Testis (tissue), 2 donors: ENCODE measurements at regions not wholly inside any gene's neighbourhood (a gene's known extent, or its start where the extent isn't known, plus 50 kb on each side); places are given as distances from the start of the nearest gene placed in this dataset.
"Not testable (repeated sequence)": the region's sequence is repeated elsewhere in the genome, so short reads cannot be mapped to it uniquely, and the experiment has no call there.

Experiments used
- DNase-seq: peaks from one replicate; pipeline ENCODE4 v3.0.0-alpha.2; 2019
- H3K27ac ChIP-seq, 2 donors: fragments of 200-600 bp; sonication (generic); one replicate each; pipeline ENCODE4 v1.5.1; 2019
- H3K27me3 ChIP-seq: fragments of 200-600 bp; sonication (generic); one replicate; pipeline ENCODE4 v1.5.1; 2019
- H3K36me3 ChIP-seq: fragments of 200-600 bp; sonication (generic); one replicate; pipeline ENCODE4 v1.5.1; 2017; ENCODE audit warnings: low read depth; ENCODE audit errors: missing control alignments
- H3K4me1 ChIP-seq: fragments of 200-600 bp; sonication (generic); one replicate; pipeline ENCODE4 v1.5.1; 2019
- H3K4me3 ChIP-seq, 2 donors: fragments of 200-600 bp; sonication (generic); one replicate each; pipeline ENCODE4 v1.5.1; 2017 to 2019
- H3K9me3 ChIP-seq: fragments of 200-600 bp; sonication (generic); one replicate; pipeline ENCODE4 v1.5.1; 2017
- POLR2A ChIP-seq: fragments of 450-650 bp; IDR thresholded peaks from one replicate; pipeline ENCODE4 v1.6.1; 2017; ENCODE audit warnings: antibody characterized with exemption, mild to moderate bottlenecking, moderate library complexity
- WGBS, 2 donors: methylation state at CpG; one replicate each; pipeline ENCODE4 v1.1.5; 2018; 5-methylcytosine and 5-hydroxymethylcytosine counted together
- intact Hi-C: fragments of 100-400 bp; cut with DNase I; formaldehyde crosslinking; loops from one replicate; pipeline ENCODE4 v1.15.1; 2023; ENCODE audit warnings: low total_unique reads
- TF ChIP-seq, protein P1 (sequence below), 3 experiments: fragments of 450-650 bp in 2 of 3; fragments of 200-600 bp in 1 of 3; sonication (generic) in 1 of 3; IDR thresholded peaks; one replicate each; pipeline ENCODE4 v1.5.1; 2016 to 2019; ENCODE audit warnings: antibody characterized with exemption in 3 of 3, mild to moderate bottlenecking in 2 of 3, moderate library complexity in 1 of 3

DNA sequence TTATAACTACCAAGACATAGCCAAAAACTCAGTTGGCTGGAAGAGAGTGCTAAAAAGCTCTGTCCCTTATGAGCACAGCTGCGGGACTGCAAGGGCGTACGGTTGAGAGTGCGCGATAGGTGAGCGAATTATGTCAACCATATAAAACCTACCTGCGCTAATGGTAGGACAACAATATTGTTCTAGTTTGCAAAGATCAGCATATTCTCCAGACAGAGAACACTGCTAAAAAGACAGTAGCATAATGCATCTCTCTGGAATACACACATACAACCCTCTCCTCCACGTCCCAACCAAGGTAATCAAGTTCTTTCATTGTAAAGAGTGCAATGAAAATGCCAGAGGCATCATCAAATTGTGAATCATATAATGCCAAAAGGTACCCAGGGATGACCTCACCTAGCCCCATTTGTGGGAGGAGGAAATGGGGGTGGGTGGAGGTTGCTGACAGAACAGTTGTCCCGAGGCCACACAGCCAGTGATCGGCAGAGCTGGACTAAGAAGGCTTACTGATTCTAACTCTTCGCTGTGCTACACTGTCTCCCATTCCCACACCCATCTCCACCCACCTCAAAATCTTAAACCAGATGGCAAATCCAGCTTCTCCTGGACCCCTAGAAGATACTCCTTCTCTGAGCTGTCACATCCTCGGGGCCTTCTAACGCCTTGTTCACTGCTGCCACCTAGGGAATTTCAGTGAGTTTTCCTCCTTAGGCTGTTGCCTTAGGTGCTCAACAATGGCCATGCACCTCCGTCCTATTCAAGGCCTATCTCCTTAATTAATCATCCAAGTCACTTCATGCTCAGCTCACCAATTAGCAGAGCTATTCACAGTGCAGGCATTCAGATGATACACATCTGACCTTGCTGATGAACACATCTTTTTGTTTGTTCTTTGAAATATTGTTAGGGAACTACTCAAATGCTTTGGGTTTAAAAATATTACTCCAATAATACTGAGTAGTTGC lies 60.7 kb downstream of the RPL22L1 start:
- WGBS, 2 donors, result 75 to 85% methylated on average over 14 of the region's 14 CpGs
- DNase-seq, result peak; percentile 73
- intact Hi-C loops, result no loop called here
- H3K9me3 ChIP-seq, result no peaks in the 10 kb centered on the region
- H3K4me3 ChIP-seq, result no peak overlapping the region
- TF ChIP-seq, protein P1, sequence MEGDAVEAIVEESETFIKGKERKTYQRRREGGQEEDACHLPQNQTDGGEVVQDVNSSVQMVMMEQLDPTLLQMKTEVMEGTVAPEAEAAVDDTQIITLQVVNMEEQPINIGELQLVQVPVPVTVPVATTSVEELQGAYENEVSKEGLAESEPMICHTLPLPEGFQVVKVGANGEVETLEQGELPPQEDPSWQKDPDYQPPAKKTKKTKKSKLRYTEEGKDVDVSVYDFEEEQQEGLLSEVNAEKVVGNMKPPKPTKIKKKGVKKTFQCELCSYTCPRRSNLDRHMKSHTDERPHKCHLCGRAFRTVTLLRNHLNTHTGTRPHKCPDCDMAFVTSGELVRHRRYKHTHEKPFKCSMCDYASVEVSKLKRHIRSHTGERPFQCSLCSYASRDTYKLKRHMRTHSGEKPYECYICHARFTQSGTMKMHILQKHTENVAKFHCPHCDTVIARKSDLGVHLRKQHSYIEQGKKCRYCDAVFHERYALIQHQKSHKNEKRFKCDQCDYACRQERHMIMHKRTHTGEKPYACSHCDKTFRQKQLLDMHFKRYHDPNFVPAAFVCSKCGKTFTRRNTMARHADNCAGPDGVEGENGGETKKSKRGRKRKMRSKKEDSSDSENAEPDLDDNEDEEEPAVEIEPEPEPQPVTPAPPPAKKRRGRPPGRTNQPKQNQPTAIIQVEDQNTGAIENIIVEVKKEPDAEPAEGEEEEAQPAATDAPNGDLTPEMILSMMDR (IDR thresholded peaks at IDR 0.05), result peak; percentile 5 to 58 (median 47)
- TF ChIP-seq POLR2A, result no peak
- no peaks in the 10 kb centered on the region for H3K36me3 ChIP-seq
- H3K4me1 ChIP-seq, result peaks cover 3% of the 10 kb centered on the region
- no peaks in the 10 kb centered on the region for H3K27me3 ChIP-seq
- H3K27ac ChIP-seq, result no peak overlapping the region

- H3K27me3 ChIP-seq, result no peaks in the 10 kb centered on the region
- WGBS, 2 donors, result 79 to 88% methylated on average over 5 of the region's 5 CpGs
- H3K4me1 ChIP-seq, result peaks cover 4% of the 10 kb centered on the region
- intact Hi-C loops, result no loop called here
- no peak for TF ChIP-seq POLR2A
- TF ChIP-seq, protein P1 (IDR thresholded peaks at IDR 0.05), result no peak
- DNase-seq, result no peak
- H3K27ac ChIP-seq, result no peak overlapping the region
- no peak overlapping the region for H3K4me3 ChIP-seq
- H3K36me3 ChIP-seq, result no peaks in the 10 kb centered on the region
- H3K9me3 ChIP-seq, result no peaks in the 10 kb centered on the region
Measured at GRCh38 chr3:170808041-170808440, 62.0 kb downstream of the RPL22L1 start.

GRCh38 chr3:170806676-170807075 lies 63.3 kb downstream of the RPL22L1 start:
- H3K27ac ChIP-seq, result no peak overlapping the region
- intact Hi-C loops, result no loop called here
- H3K36me3 ChIP-seq, result no peaks in the 10 kb centered on the region
- H3K4me3 ChIP-seq, result no peak overlapping the region
- no peaks in the 10 kb centered on the region for H3K9me3 ChIP-seq
- H3K27me3 ChIP-seq, result no peaks in the 10 kb centered on the region
- 86 to 89% methylated on average over 2 of the region's 2 CpGs for WGBS, 2 donors
- H3K4me1 ChIP-seq, result peaks cover 12% of the 10 kb centered on the region
- no peak for TF ChIP-seq POLR2A
- TF ChIP-seq, protein P1 (IDR thresholded peaks at IDR 0.05), result no peak
- no peak for DNase-seq

- intact Hi-C loops, result no loop called here
Measured at GRCh38 chr3:170806141-170806540, 63.9 kb downstream of the RPL22L1 start.

GRCh38 chr3:170805296-170805695 lies 64.7 kb downstream of the RPL22L1 start:
- H3K27ac ChIP-seq, H3K9me3 ChIP-seq, DNase-seq, H3K27me3 ChIP-seq, H3K4me3 ChIP-seq, intact Hi-C loops, H3K36me3 ChIP-seq: not testable (repeated sequence)
- 96 to 100% methylated on average over 1 of the region's 1 CpG for WGBS, 2 donors
- peaks cover 12% of the 10 kb centered on the region for H3K4me1 ChIP-seq

More at GRCh38 chr3:170806141-170806540, 63.9 kb downstream of the RPL22L1 start:
- peaks cover 12% of the 10 kb centered on the region for H3K4me1 ChIP-seq
- no peak for DNase-seq
- 75 to 79% methylated on average over 5 of the region's 5 CpGs for WGBS, 2 donors
- no peaks in the 10 kb centered on the region for H3K9me3 ChIP-seq
- no peaks in the 10 kb centered on the region for H3K36me3 ChIP-seq
- H3K27ac ChIP-seq, result no peak overlapping the region
- H3K27me3 ChIP-seq, result no peaks in the 10 kb centered on the region
- TF ChIP-seq, protein P1 (IDR thresholded peaks at IDR 0.05), result no peak
- TF ChIP-seq POLR2A, result no peak
- H3K4me3 ChIP-seq, result no peak overlapping the region

DNA sequence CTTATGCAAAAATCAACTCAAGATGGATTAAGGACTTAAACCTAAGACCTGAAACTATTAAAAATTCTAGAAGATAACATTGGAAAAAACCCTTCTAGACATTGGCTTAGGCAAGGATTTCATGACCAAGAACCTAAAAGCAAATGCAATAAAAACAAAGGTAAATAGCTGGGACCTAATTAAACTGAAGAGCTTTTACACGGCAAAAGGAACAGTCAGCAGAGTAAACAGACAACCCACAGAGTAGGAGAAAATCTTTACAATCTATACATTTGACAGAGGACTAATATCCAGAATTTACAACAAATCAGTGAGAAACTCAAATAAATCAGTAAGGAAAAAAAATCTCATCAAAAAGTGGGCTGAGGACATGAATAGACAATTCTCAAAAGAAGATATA lies 65.4 kb downstream of the RPL22L1 start:
- H3K4me3 ChIP-seq, H3K27ac ChIP-seq, H3K27me3 ChIP-seq, intact Hi-C loops, H3K36me3 ChIP-seq, H3K9me3 ChIP-seq, DNase-seq: not testable (repeated sequence)
- peaks cover 12% of the 10 kb centered on the region for H3K4me1 ChIP-seq
- 92 to 94% methylated on average over 1 of the region's 1 CpG for WGBS, 2 donors
